ENCODE measurements at regions not wholly inside any gene's neighbourhood (a gene's known extent, or its start where the extent isn't known, plus 50 kb on each side); places are given as distances from the start of the nearest gene placed in this dataset.

DNA sequence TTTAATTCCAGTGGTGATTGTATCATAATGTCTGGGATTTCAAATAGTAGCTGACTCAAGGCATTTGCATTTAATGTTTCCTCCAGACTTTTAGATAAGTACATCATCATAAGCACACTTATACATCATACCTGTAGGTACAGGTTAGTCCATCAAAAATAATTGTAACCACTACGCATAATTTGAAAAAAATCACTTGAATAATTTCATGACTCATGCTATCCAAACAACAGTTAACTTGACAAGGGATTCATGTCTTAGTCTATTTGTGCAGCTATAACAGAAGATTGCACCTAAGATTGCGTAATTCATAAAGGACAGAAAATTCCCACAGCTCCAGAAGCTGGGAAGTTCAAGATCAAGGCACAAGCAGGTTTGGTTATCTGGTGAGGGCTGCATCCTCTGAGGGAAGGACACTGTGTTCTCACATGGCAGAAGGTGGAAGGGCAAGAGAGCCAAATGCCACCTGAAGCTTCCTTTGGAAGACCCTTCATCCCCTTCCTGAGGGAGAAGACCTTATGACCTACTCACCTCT lies 801.7 kb upstream of the BRINP3 start:
- no peak for TF ChIP-seq CTCF (IDR thresholded peaks at IDR 0.05; ENCODE audit: borderline replicate concordance)
- Histone ChIP-seq H3K4me1 (no peaks in the 10 kb centered on the region), H3K4me3 (no peak overlapping the region), H3K9me3 (replicated peaks) (peaks cover 35% of the 10 kb centered on the region), H3K27me3 (ENCODE audit: low read depth) (no peaks in the 10 kb centered on the region), H3K36me3 (no peaks in the 10 kb centered on the region), H3K27ac (replicated peaks) (no peak overlapping the region)
- intact Hi-C loops (cut with micrococcal nuclease), result no loop called here
- DNase-seq, result no peak

DNA sequence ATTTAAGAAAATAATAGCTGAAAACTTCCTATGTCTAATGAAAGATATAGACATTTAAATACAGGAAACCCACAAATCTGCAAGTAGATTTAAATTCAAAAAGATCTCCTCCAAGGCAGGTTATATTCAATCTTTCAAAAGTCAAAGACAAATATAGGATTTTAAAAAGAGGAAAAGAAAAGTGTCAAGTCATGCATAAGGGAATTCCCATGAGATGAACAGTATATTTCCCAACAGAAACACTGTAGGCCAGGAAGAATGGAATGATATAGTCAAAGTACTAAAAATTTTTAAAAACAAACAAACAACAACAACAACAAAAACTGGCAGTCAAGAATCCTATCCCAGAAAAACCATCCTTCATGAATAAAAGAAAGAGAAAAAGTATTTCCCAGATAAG lies 806.5 kb upstream of the BRINP3 start:
- peaks cover 35% of the 10 kb centered on the region for H3K9me3 ChIP-seq (replicated peaks)
- H3K4me1 ChIP-seq, result no peaks in the 10 kb centered on the region
- no peak for TF ChIP-seq CTCF (IDR thresholded peaks at IDR 0.05; ENCODE audit: borderline replicate concordance)
- no peak overlapping the region for H3K4me3 ChIP-seq
- DNase-seq, result no peak
- H3K36me3 ChIP-seq, result no peaks in the 10 kb centered on the region
- H3K27me3 ChIP-seq (ENCODE audit: low read depth), result no peaks in the 10 kb centered on the region
- intact Hi-C loops (cut with micrococcal nuclease), result no loop called here
- H3K27ac ChIP-seq (replicated peaks), result no peak overlapping the region

- Histone ChIP-seq H3K36me3 (no peaks in the 10 kb centered on the region), H3K4me3 (no peak overlapping the region), H3K9me3 (replicated peaks) (no peaks in the 10 kb centered on the region), H3K27me3 (ENCODE audit: low read depth) (no peaks in the 10 kb centered on the region), H3K4me1 (no peaks in the 10 kb centered on the region), H3K27ac (replicated peaks) (no peak overlapping the region)
- no peak for TF ChIP-seq CTCF (IDR thresholded peaks at IDR 0.05; ENCODE audit: borderline replicate concordance)
- no peak for DNase-seq
- intact Hi-C loops (cut with micrococcal nuclease), result no loop called here
Observed at GRCh38 chr1:191290441-191290840, 812.8 kb upstream of the BRINP3 start.

GRCh38 chr1:191305370-191305769 lies 827.7 kb upstream of the BRINP3 start:
- H3K4me3 ChIP-seq, result no peak overlapping the region
- TF ChIP-seq CTCF (IDR thresholded peaks at IDR 0.05; ENCODE audit: borderline replicate concordance), result no peak
- H3K36me3 ChIP-seq, result no peaks in the 10 kb centered on the region
- H3K4me1 ChIP-seq, result no peaks in the 10 kb centered on the region
- H3K27ac ChIP-seq (replicated peaks), result no peak overlapping the region
- no peaks in the 10 kb centered on the region for H3K27me3 ChIP-seq (ENCODE audit: low read depth)
- intact Hi-C loops (cut with micrococcal nuclease), result no loop called here
- no peak for DNase-seq
- H3K9me3 ChIP-seq (replicated peaks), result peaks cover 20% of the 10 kb centered on the region

- Histone ChIP-seq H3K36me3 (no peaks in the 10 kb centered on the region), H3K4me1 (no peaks in the 10 kb centered on the region), H3K4me3 (no peak overlapping the region), H3K9me3 (replicated peaks) (peaks cover 5% of the 10 kb centered on the region), H3K27ac (replicated peaks) (no peak overlapping the region), H3K27me3 (ENCODE audit: low read depth) (no peaks in the 10 kb centered on the region)
- TF ChIP-seq CTCF (IDR thresholded peaks at IDR 0.05; ENCODE audit: borderline replicate concordance), result no peak
- no peak for DNase-seq
- intact Hi-C loops (cut with micrococcal nuclease), result no loop called here
Observed at GRCh38 chr1:191306916-191307315, 829.3 kb upstream of the BRINP3 start.

DNA sequence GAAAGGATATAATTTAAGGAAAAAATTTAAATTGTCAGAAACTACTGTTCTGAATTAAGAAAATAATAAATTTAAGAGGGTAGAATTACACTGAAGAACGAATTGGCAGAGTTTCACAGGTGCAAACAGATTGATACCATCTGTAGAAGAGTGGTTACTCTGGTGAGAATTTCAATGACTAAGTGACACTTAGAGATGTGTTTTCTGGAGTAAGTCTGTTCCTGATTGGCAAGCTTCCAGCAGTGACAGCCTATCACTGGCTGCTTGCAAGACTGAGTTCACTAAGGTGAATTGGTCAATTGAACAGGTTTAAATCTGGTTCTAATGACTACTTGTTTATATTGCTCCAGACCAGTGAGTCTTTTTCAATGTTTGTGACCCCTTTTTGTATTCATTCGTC lies 838.2 kb upstream of the RGS18 start:
- Histone ChIP-seq H3K9me3 (replicated peaks) (no peaks in the 10 kb centered on the region), H3K4me1 (no peaks in the 10 kb centered on the region), H3K27me3 (ENCODE audit: low read depth) (no peaks in the 10 kb centered on the region), H3K27ac (replicated peaks) (no peak overlapping the region), H3K36me3 (no peaks in the 10 kb centered on the region), H3K4me3 (no peak overlapping the region)
- intact Hi-C loops (cut with micrococcal nuclease), result no loop called here
- TF ChIP-seq CTCF (IDR thresholded peaks at IDR 0.05; ENCODE audit: borderline replicate concordance), result no peak
- DNase-seq, result no peak

Measured in left ventricle myocardium inferior (tissue), 1 donor.